ENCODE measurements at regions not wholly inside any gene's neighbourhood (a gene's known extent, or its start where the extent isn't known, plus 50 kb on each side); places are given as distances from the start of the nearest gene placed in this dataset.

- Histone ChIP-seq H3K36me3 (ENCODE audit: insufficient read depth in 1 of 2, low read depth in 1 of 2) (no peaks in the 10 kb centered on the region), H3K27ac (no peak overlapping the region), H3K4me3 (no peak overlapping the region), H3K27me3 (ENCODE audit: insufficient read depth in 3 of 3, low read length in 2 of 3) (no peaks in the 10 kb centered on the region), H3K4me1 (no peaks in the 10 kb centered on the region), H3K9me3 (no peaks in the 10 kb centered on the region)
- TF ChIP-seq CTCF (IDR thresholded peaks at IDR 0.05): no peak
- intact Hi-C loops (cut with DNase I): no loop called here
- 82 to 87% (median 85%) methylated on average over 5 of the region's 5 CpGs for WGBS, 3 donors
- DNase-seq (no peak), ATAC-seq (no peak)
Observed at GRCh38 chr3:95088464-95088863, 1025.6 kb downstream of the NSUN3 start.

GRCh38 chr3:95097493-95097892 lies 1034.6 kb downstream of the NSUN3 start:
- Histone ChIP-seq H3K36me3 (ENCODE audit: insufficient read depth in 1 of 2, low read depth in 1 of 2) (no peaks in the 10 kb centered on the region), H3K9me3 (no peaks in the 10 kb centered on the region), H3K27me3 (ENCODE audit: insufficient read depth in 3 of 3, low read length in 2 of 3) (no peaks in the 10 kb centered on the region), H3K4me3 (no peak overlapping the region), H3K4me1 (no peaks in the 10 kb centered on the region), H3K27ac (no peak overlapping the region)
- intact Hi-C loops (cut with DNase I): no loop called here
- 30 to 39% (median 35%) methylated on average over 3 of the region's 3 CpGs for WGBS, 3 donors
- no peak for TF ChIP-seq CTCF (IDR thresholded peaks at IDR 0.05)
- no peak for DNase-seq
- ATAC-seq: no peak

- Histone ChIP-seq H3K9me3 (peaks cover 3% of the 10 kb centered on the region), H3K27ac (no peak overlapping the region), H3K4me3 (no peak overlapping the region), H3K4me1 (no peaks in the 10 kb centered on the region), H3K36me3 (ENCODE audit: insufficient read depth in 1 of 2, low read depth in 1 of 2) (no peaks in the 10 kb centered on the region), H3K27me3 (ENCODE audit: insufficient read depth in 3 of 3, low read length in 2 of 3) (no peaks in the 10 kb centered on the region)
- TF ChIP-seq CTCF (IDR thresholded peaks at IDR 0.05): no peak
- ATAC-seq: no peak
- intact Hi-C loops (cut with DNase I): no loop called here
- DNase-seq: no peak
- WGBS, 3 donors: 40 to 60% (median 55%) methylated on average over 3 of the region's 3 CpGs
Observed at GRCh38 chr3:95120921-95121320, 1058.1 kb downstream of the NSUN3 start.

GRCh38 chr3:95123104-95123503 lies 1060.2 kb downstream of the NSUN3 start:
- no peaks in the 10 kb centered on the region for H3K36me3 ChIP-seq (ENCODE audit: insufficient read depth in 1 of 2, low read depth in 1 of 2)
- no peak for TF ChIP-seq CTCF (IDR thresholded peaks at IDR 0.05)
- H3K27ac ChIP-seq: no peak overlapping the region
- ATAC-seq: no peak
- H3K4me1 ChIP-seq: no peaks in the 10 kb centered on the region
- H3K27me3 ChIP-seq (ENCODE audit: insufficient read depth in 3 of 3, low read length in 2 of 3): no peaks in the 10 kb centered on the region
- 62 to 73% (median 65%) methylated on average over 5 of the region's 5 CpGs for WGBS, 3 donors
- no peak for DNase-seq
- no peaks in the 10 kb centered on the region for H3K9me3 ChIP-seq
- H3K4me3 ChIP-seq: no peak overlapping the region
- intact Hi-C loops (cut with DNase I): no loop called here

- 71 to 73% (median 72%) methylated on average over 3 of the region's 3 CpGs for WGBS, 3 donors
- ATAC-seq (peak; percentile 43 to 90 (median 76)), DNase-seq (no peak)
- H3K4me3 ChIP-seq: no peak overlapping the region
- no peaks in the 10 kb centered on the region for H3K36me3 ChIP-seq (ENCODE audit: insufficient read depth in 1 of 2, low read depth in 1 of 2)
- intact Hi-C loops (cut with DNase I): no loop called here
- no peaks in the 10 kb centered on the region for H3K27me3 ChIP-seq (ENCODE audit: insufficient read depth in 3 of 3, low read length in 2 of 3)
- no peaks in the 10 kb centered on the region for H3K4me1 ChIP-seq
- no peaks in the 10 kb centered on the region for H3K9me3 ChIP-seq
- TF ChIP-seq CTCF (IDR thresholded peaks at IDR 0.05): no peak
- H3K27ac ChIP-seq: no peak overlapping the region
Observed at GRCh38 chr3:95134693-95135413, 1072.0 kb downstream of the NSUN3 start.
